ENCODE measurements at regions not wholly inside any gene's neighbourhood (a gene's known extent, or its start where the extent isn't known, plus 50 kb on each side); places are given as distances from the start of the nearest gene placed in this dataset.

DNA sequence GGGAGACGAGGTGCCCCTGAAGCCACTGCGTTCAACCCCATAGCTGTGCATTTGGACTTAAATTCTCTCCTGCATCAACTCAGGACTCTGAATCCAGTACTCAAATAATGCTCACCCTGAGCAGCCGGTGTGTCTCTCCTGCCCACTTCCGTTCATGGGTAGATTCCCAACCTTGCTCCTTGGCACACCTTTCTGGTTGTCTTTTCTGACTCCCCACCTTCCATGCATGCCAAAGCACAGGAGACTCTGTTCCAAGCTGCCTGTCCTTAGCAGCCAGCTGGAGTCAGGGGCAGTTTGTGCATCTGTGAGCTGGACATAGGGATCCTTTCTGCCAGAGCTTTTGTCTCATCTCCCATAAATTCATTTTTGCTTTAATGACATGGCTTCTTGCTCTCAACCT, 1242.5 kb downstream of the TBC1D22A start:
- DNase-seq, result no peak
- H3K27ac ChIP-seq, result no peak overlapping the region
- H3K9me3 ChIP-seq (replicated peaks in 1 of 3), result no peaks in the 10 kb centered on the region
- H3K27me3 ChIP-seq, result peaks cover 3% of the 10 kb centered on the region
- no peak overlapping the region for H3K4me3 ChIP-seq
- no peaks in the 10 kb centered on the region for H3K4me1 ChIP-seq (replicated peaks in 1 of 2)
- TF ChIP-seq POLR2A (IDR thresholded peaks at IDR 0.05) (no peak), CTCF (IDR thresholded peaks at IDR 0.05) (no peak)
- H3K36me3 ChIP-seq (replicated peaks in 1 of 2), result no peaks in the 10 kb centered on the region
- intact Hi-C loops (cut with DNase I), result no loop called here
- WGBS, 4 donors, result 72 to 90% (median 81%) methylated on average over 4 of the region's 4 CpGs

DNA sequence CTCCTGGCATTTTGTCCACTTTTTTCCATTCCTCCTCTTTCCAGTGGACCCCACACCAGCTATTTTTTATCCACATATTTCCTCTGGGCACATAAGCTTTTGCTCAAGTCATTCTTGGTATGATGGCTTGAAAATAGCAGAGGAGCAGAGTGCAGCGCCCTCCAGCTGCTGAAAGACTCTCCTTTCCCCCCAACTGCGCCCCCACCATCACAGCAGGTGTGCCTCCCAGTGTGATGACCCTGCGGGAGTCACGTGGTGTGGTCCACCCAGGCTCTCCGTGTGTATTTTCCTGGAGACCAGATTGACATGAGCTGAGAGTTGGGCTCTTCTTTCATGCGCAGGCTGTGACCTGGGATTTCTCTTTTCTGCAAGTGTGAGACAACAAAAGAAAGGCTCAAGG, 1241.6 kb downstream of the TBC1D22A start:
- Histone ChIP-seq H3K4me3 (no peak overlapping the region), H3K27me3 (peaks cover 3% of the 10 kb centered on the region), H3K36me3 (replicated peaks in 1 of 2) (no peaks in the 10 kb centered on the region), H3K4me1 (replicated peaks in 1 of 2) (no peaks in the 10 kb centered on the region), H3K9me3 (replicated peaks in 1 of 3) (no peaks in the 10 kb centered on the region), H3K27ac (no peak overlapping the region)
- intact Hi-C loops (cut with DNase I), result no loop called here
- no peak for DNase-seq
- 43 to 67% (median 47%) methylated on average over 4 to 6 of the region's 6 CpGs for WGBS, 4 donors
- TF ChIP-seq POLR2A (IDR thresholded peaks at IDR 0.05) (no peak), CTCF (IDR thresholded peaks at IDR 0.05) (no peak)

DNA sequence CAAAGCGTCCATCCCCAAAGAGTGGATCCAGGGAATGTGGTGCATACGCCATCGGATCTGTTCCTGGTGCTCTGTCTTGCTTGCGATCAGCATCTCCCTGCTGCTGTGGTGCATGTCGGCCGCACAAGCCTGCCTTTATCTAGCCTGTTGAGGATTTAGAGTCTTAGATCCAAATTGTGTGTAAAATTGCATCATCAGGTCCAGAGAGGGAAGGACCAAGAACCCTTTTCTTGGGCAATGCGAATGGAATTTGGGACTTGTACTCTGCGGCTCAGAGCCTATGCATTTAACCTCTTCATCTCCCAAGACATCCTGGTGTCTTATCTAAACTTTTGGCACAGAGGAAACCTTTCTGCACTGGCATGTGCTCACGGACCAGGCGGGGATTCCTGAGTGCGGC, 1238.7 kb downstream of the TBC1D22A start:
- 74 to 84% (median 81%) methylated on average over 11 of the region's 11 CpGs for WGBS, 4 donors
- intact Hi-C loops (cut with DNase I), result no loop called here
- Histone ChIP-seq H3K36me3 (replicated peaks in 1 of 2) (no peaks in the 10 kb centered on the region), H3K4me1 (replicated peaks in 1 of 2) (no peaks in the 10 kb centered on the region), H3K27me3 (peaks cover under 1% of the 10 kb centered on the region), H3K4me3 (no peak overlapping the region), H3K9me3 (replicated peaks in 1 of 3) (no peaks in the 10 kb centered on the region), H3K27ac (no peak overlapping the region)
- no peak for DNase-seq
- TF ChIP-seq CTCF (IDR thresholded peaks at IDR 0.05), result no peak

- intact Hi-C loops (cut with DNase I), result no loop called here
These were observed 1235.2 kb downstream of the TBC1D22A start for GRCh38 chr22:47997612-47998011.

More at GRCh38 chr22:47997612-47998011, 1235.2 kb downstream of the TBC1D22A start:
- Histone ChIP-seq H3K27me3 (no peaks in the 10 kb centered on the region), H3K36me3 (replicated peaks in 1 of 2) (no peaks in the 10 kb centered on the region), H3K9me3 (replicated peaks in 1 of 3) (no peaks in the 10 kb centered on the region), H3K4me1 (replicated peaks in 1 of 2) (no peaks in the 10 kb centered on the region), H3K27ac (no peak overlapping the region), H3K4me3 (no peak overlapping the region)
- 82 to 89% (median 85%) methylated on average over 3 to 8 of the region's 8 CpGs for WGBS, 4 donors
- DNase-seq, result no peak
- TF ChIP-seq POLR2A (IDR thresholded peaks at IDR 0.05) (no peak), CTCF (IDR thresholded peaks at IDR 0.05) (no peak)

Measured in adrenal gland (tissue), 9 donors.